Astrocyte (in vitro differentiated cells and primary cell): ENCODE measurements at regions not wholly inside any gene's neighbourhood (a gene's known extent, or its start where the extent isn't known, plus 50 kb on each side); places are given as distances from the start of the nearest gene placed in this dataset.

Source experiments
- CTCF ChIP-seq: IDR thresholded peaks from 2 replicates; pipeline ENCODE4 v1.5.1; 2011; ENCODE audit warnings: low read depth, mild to moderate bottlenecking, inconsistent platforms, low read length, moderate library complexity; ENCODE audit not compliant: insufficient read depth
- EZH2 ChIP-seq: IDR thresholded peaks from 2 replicates; pipeline ENCODE4 v1.6.1; 2012; ENCODE audit warnings: mild to moderate bottlenecking, low read length, inconsistent platforms; ENCODE audit not compliant: insufficient read depth

GRCh38 chr2:221715523-221716247, 143.6 kb upstream of the EPHA4 start:
- TF ChIP-seq CTCF (no peak), EZH2 (no peak)
